OCI-LY7 (cell line): ENCODE measurements at regions not wholly inside any gene's neighbourhood (a gene's known extent, or its start where the extent isn't known, plus 50 kb on each side); places are given as distances from the start of the nearest gene placed in this dataset.

Experiments used
- BruUV-seq: library from RNA; stranded (reverse); fragments of 400-500 nt; replicated peaks from 2 replicates; lab custom pipeline; 2021; lab: Mats Ljungman, UMichigan
- CTCF ChIA-PET: fragments of 300-600 bp; sonication (Branson Sonifier 250); formaldehyde crosslinking; loops from one replicate; lab custom pipeline; 2022; ENCODE audit warnings: antibody characterized with exemption; ENCODE audit not compliant: unreplicated experiment; lab: Charles Lee
- POLR2A ChIA-PET: fragments of 300-600 bp; sonication (Branson Sonifier 250); formaldehyde crosslinking; loops from one replicate; lab custom pipeline; 2022; ENCODE audit warnings: antibody characterized with exemption; lab: Charles Lee
- DNase-seq: peaks from one replicate; pipeline ENCODE4 v3.0.0-alpha.2; 2015; ENCODE audit warnings: low spot score
- H2AFZ ChIP-seq: fragments of 200-600 bp; sonication (generic), shearing (Covaris generic); 2 replicates; pipeline ENCODE4 v1.6.1; 2014; ENCODE audit warnings: mild to moderate bottlenecking, antibody characterized with exemption, low read length, moderate library complexity
- H3K27ac ChIP-seq: fragments of 200-600 bp; sonication (generic); 2 replicates; pipeline ENCODE4 v1.5.1; 2014; ENCODE audit warnings: mixed run types, low read depth, mild to moderate bottlenecking, moderate library complexity, low read length, inconsistent platforms; ENCODE audit not compliant: poor library complexity, severe bottlenecking
- H3K36me3 ChIP-seq: fragments of 200-600 bp; sonication (generic); 2 replicates; pipeline ENCODE4 v1.6.1; 2014; ENCODE audit warnings: mild to moderate bottlenecking, antibody characterized with exemption, low read length, moderate library complexity, mixed read lengths; ENCODE audit not compliant: insufficient read depth
- H3K4me1 ChIP-seq: fragments of 200-600 bp; sonication (generic); 2 replicates; pipeline ENCODE4 v1.5.1; 2014; ENCODE audit warnings: mild to moderate bottlenecking, low read length; ENCODE audit not compliant: insufficient read depth, poor library complexity, severe bottlenecking
- H3K4me2 ChIP-seq: fragments of 200-600 bp; sonication (generic); 2 replicates; pipeline ENCODE4 v1.6.1; 2014; ENCODE audit warnings: mild to moderate bottlenecking, low read length
- H3K4me3 ChIP-seq: fragments of 200-600 bp; sonication (generic); 2 replicates; pipeline ENCODE4 v1.5.1; 2014; ENCODE audit warnings: mild to moderate bottlenecking, low read depth, low read length; ENCODE audit not compliant: poor library complexity, severe bottlenecking
- H3K79me2 ChIP-seq: fragments of 200-600 bp; sonication (generic); 2 replicates; pipeline ENCODE4 v1.6.1; 2016; ENCODE audit warnings: low read depth, mild to moderate bottlenecking, low read length, moderate library complexity, mixed read lengths; ENCODE audit not compliant: insufficient read depth
- H3K9me2 ChIP-seq: fragments of 200-600 bp; sonication (generic); 2 replicates; pipeline ENCODE4 v1.6.1; 2016; ENCODE audit warnings: mild to moderate bottlenecking, low read length, mixed read lengths; ENCODE audit not compliant: insufficient read depth
- H3K9me3 ChIP-seq: fragments of 200-600 bp; sonication (generic); 2 replicates; pipeline ENCODE4 v1.6.1; 2014; ENCODE audit warnings: mild to moderate bottlenecking, mixed run types, low read length, mixed read lengths
- H4K20me1 ChIP-seq: fragments of 200-600 bp; sonication (generic); 2 replicates; pipeline ENCODE4 v1.6.1; 2014; ENCODE audit warnings: mild to moderate bottlenecking, antibody characterized with exemption, low read length, moderate library complexity, mixed read lengths; ENCODE audit not compliant: insufficient read depth
- CTCF ChIP-seq: fragments of 200-600 bp; sonication (generic); conservative IDR thresholded peaks from 2 replicates; pipeline ENCODE4 v1.5.1; 2014; ENCODE audit warnings: mild to moderate bottlenecking, antibody characterized with exemption, low read length, moderate library complexity, mixed read lengths
- EZH2phosphoT487 ChIP-seq: fragments of 200-600 bp; sonication (generic); IDR thresholded peaks from 2 replicates; pipeline ENCODE4 v1.6.1; 2018; ENCODE audit warnings: low read depth, borderline replicate concordance, mild to moderate bottlenecking, mixed run types, antibody characterized with exemption, low read length, moderate library complexity, mixed read lengths
- intact Hi-C: fragments of 100-400 bp; cut with micrococcal nuclease; formaldehyde crosslinking; loops from one replicate; pipeline ENCODE4 v1.10.0; 2022; ENCODE audit not compliant: unreplicated experiment

GRCh38 chr2:128395640-128396499, 77.2 kb upstream of the HS6ST1 start:
- Histone ChIP-seq H3K79me2 (no peaks in the 10 kb centered on the region), H3K9me3 (no peaks in the 10 kb centered on the region), H3K4me2 (no peak overlapping the region), H3K4me3 (no peak overlapping the region), H3K36me3 (no peaks in the 10 kb centered on the region), H4K20me1 (no peaks in the 10 kb centered on the region), H3K4me1 (no peaks in the 10 kb centered on the region), H3K9me2 (no peaks in the 10 kb centered on the region), H3K27ac (no peak overlapping the region), H2AFZ (no peak overlapping the region)
- TF ChIP-seq CTCF, result no peak
- no peak for DNase-seq
- ChIA-PET CTCF (no interaction called here), POLR2A (no interaction called here)
- no TSS peak for BruUV-seq
- intact Hi-C loops, result no loop called here

- Histone ChIP-seq H3K79me2 (no peaks in the 10 kb centered on the region), H2AFZ (no peak overlapping the region), H3K4me2 (no peak overlapping the region), H4K20me1 (no peaks in the 10 kb centered on the region), H3K36me3 (no peaks in the 10 kb centered on the region), H3K27ac (no peak overlapping the region), H3K9me3 (no peaks in the 10 kb centered on the region), H3K9me2 (no peaks in the 10 kb centered on the region), H3K4me3 (no peak overlapping the region), H3K4me1 (no peaks in the 10 kb centered on the region)
- BruUV-seq, result no TSS peak
- DNase-seq, result no peak
- CTCF ChIA-PET, result no interaction called here
- POLR2A ChIA-PET, result no interaction called here
- intact Hi-C loops, result no loop called here
- TF ChIP-seq CTCF, result no peak
- TF ChIP-seq EZH2phosphoT487, result no peak
Observed at GRCh38 chr2:128396500-128396891, 77.8 kb upstream of the HS6ST1 start.

- TF ChIP-seq EZH2phosphoT487, result no peak
- no peak for TF ChIP-seq CTCF
- Histone ChIP-seq H3K9me3 (no peaks in the 10 kb centered on the region), H3K4me2 (no peak overlapping the region), H3K36me3 (no peaks in the 10 kb centered on the region), H3K4me1 (no peaks in the 10 kb centered on the region), H3K4me3 (no peak overlapping the region), H3K9me2 (no peaks in the 10 kb centered on the region), H3K79me2 (no peaks in the 10 kb centered on the region), H2AFZ (no peak overlapping the region), H3K27ac (no peak overlapping the region), H4K20me1 (no peaks in the 10 kb centered on the region)
- no peak for DNase-seq
- CTCF ChIA-PET, result no interaction called here
- BruUV-seq, result no TSS peak
- intact Hi-C loops, result no loop called here
- POLR2A ChIA-PET, result interaction anchor here (0.6 kb wide), 1 partner anchor 18 kb away, joined by 4 read pairs; no protein-coding TSS in a partner anchor
Observed at GRCh38 chr2:128396946-128397345, 78.3 kb upstream of the HS6ST1 start.
